ENCODE measurements at regions not wholly inside any gene's neighbourhood (a gene's known extent, or its start where the extent isn't known, plus 50 kb on each side); places are given as distances from the start of the nearest gene placed in this dataset.
"Not testable (repeated sequence)": the region's sequence is repeated elsewhere in the genome, so short reads cannot be mapped to it uniquely, and the experiment has no call there.

DNA sequence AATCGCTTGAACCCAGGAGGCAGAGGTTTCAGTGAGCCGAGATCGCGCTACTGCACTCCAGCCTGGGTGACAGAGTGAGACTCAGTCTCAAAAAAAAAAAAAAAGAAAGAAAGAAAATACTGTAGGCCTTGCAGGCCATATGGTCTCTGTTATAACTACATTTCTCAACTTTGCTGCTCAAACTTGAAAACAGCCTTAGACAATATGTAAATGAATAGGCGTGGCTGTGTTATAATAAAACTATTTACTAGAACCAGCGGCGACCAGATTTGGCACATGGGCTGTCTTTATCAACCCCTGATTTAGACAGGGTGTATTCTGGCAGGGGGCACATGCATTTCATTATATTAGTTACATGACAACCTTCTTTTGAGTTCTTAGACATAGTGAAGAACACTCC lies 130.0 kb downstream of the C9orf152 start:
- in situ Hi-C loops (cut with HindIII; ENCODE audit: low sequenced_read_pairs), result no loop called here

DNA sequence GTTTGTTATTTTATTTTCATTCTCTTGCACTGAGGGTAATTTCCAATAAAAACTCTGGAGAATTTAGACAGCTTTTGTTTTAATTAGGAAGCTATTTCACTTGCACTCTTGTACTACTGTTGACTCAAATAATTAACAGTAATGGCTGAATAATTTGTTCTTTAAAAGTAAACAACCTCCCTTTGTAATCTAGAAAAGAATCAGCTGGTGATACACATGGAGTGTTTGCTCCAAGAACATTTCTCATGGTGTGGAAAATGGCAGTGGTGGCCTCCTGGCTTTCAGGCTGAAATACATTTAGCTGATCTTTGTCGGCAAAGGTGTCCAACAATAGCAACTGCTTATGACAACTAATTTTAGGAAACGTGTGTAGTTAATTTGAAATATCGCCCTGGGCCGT lies 129.4 kb downstream of the C9orf152 start:
- in situ Hi-C loops (cut with HindIII; ENCODE audit: low sequenced_read_pairs), result no loop called here

DNA sequence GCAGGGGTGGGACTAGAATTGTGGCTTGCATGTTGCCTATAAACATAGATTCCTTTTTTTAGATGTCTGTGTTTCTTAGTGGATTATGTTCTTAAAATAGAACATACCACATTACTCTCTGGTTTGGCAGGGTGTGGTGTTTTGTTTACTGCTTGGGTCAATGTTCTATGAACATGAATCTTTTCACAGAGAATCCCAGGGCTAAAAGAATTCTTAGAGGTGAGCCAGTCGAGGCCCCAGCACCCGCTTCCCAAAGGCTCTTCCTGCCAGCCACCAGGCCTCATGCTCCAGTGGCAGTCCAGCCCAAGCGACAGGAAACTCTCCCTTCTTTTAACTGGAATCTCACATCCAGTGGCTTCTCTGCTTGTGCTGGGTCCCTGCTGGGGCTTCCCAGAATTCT lies 126.6 kb downstream of the C9orf152 start:
- in situ Hi-C loops (cut with HindIII; ENCODE audit: low sequenced_read_pairs), result no loop called here

DNA sequence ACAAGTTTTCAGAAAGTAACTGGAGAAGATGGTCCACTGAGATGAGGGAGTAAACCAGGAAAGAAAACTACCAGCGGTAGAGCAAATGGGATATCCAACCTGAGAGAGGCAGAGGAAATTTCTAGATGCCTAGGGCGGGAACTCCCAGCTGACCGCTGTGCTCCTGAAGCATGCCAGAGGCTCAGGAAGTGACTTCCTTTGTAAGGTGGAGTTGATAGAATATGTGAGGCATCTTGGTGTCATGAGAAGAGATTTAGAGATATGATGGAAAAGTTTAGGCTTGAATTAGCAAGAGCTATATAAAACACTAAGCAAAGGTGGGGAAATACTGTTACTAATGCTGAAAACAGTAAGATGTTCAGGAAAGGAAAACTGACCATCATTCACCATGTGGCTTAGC lies 124.1 kb downstream of the C9orf152 start:
- in situ Hi-C loops (cut with HindIII; ENCODE audit: low sequenced_read_pairs), result no loop called here

DNA sequence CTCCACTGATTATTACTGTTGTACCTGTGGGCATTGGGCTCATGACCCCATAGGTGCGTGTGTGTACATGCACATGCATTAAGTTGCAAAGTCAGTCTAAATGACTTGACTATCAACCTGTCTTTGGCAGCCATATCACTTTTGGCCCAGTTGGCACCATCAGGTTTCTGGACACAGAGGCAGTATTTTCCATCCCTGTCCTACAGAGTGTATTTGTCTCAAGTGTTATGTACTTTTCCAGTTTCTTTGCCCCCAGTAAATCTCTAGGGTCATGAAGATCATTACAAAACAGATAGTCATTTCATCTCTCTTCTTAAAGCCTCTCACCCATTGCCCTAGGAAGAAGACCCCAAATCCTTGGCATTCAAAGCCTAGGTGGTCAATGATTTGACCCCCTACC lies 121.4 kb downstream of the C9orf152 start:
- in situ Hi-C loops (cut with HindIII; ENCODE audit: low sequenced_read_pairs), result no loop called here

DNA sequence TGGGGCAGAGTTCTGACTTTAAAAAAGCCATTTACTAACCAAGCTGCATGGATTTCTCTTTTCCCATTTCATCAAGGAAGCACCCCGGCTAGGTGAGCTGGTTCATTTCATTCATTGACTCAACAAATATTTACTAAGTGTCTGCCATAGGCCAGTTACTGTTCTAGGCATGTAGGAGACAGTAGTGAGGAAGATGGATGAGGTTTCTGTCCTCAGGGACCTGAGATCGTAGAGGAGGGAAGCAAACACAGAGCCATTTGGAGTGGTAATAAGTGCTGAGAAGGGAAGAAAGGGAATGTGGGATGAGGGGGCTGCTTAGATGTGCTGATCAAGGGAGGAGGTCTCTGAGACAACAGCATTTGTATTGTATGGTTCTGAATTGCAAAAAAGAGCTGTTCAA lies 120.4 kb downstream of the C9orf152 start:
- in situ Hi-C loops (cut with HindIII; ENCODE audit: low sequenced_read_pairs), result no loop called here

DNA sequence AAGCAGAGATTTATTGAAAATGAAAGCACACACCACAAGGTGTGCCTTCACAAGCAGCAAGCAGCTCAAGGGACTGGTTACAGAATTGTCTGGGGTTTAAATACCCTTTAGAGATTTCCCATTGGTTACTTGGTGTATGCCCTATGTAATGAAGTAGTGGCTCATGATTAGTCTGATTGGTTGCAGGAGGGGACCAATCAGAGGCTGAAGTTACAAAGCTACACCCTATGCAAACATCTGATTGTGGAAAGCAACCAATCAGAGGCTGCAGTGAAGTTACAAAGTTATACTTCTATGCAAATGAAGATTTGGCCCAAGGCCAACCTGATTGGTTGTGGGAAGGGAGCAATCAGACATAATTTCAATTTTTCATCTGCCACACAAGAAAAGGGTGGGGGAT lies 119.9 kb downstream of the C9orf152 start:
- in situ Hi-C loops (cut with HindIII; ENCODE audit: low sequenced_read_pairs), result no loop called here

DNA sequence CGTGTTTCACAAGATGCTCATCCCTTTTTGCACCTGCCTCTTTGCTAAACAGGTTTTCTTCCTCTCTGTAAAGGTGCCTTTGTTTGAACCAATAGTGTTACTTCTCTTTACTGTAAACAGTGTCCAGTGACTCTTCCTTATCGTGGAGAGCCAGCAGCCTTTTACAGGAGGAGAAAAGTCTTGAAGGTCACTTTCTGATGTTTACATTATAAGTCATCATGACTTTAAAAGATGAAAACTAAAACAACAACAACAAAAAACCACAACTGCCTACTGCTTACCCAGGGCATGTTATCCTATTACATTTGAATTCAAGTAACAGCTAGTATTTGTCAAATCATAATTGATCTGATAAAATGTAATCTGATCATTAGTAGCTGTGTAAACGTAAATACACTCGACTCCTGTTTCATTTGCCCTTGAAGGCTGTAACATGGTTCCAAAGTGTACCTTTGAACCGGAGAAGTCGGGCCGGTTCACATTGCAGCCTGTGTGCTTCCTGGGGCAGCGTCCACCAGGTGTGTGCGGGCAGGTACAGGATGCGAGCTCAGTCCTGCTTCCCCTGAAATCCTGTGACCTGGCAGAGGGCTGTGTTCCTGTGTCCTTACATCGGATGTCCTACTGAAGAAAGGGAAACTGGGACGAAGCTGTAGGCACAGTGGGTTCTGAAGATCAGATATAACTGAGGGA lies 118.1 kb downstream of the C9orf152 start:
- in situ Hi-C loops (cut with HindIII; ENCODE audit: low sequenced_read_pairs), result no loop called here

DNA sequence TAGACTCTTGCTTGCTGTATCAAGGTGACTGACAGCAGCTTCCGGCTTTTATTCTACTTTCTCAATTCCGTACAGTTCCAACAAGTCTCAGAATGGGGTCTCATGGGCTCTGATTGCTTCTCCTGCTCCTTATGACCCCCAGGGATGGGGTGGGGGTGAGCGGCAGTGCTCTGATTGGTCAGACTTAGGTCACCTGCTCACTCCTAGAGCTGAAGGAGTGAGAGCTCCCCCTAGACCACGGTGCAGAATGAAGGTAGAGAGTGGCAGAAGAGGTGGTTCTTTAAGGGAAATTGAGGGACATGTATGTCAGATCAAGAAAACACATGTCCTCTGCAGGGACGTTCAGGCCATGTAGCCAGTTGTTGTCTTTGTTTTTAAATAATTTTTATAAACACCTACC lies 115.2 kb downstream of the C9orf152 start:
- in situ Hi-C loops (cut with HindIII; ENCODE audit: low sequenced_read_pairs), result no loop called here

DNA sequence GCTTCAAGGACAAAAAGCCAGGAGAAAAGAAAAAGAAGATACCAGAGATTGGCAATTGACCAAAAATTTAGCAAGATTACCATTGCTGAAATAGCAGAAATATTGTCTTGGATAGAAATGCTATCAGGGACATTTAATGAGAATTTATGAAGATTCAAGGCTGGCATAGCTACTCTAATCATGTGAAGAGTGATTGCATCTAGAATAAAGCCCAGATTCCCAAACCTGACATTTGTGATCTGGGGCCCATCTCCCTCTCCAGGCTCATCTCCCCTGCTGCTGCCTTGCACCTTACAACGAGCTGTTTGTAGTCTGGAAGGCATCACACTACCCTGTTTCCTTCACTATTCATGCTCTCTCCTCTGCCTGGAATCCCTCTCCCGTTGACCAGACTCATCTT lies 114.5 kb downstream of the C9orf152 start:
- in situ Hi-C loops (cut with HindIII; ENCODE audit: low sequenced_read_pairs), result no loop called here

DNA sequence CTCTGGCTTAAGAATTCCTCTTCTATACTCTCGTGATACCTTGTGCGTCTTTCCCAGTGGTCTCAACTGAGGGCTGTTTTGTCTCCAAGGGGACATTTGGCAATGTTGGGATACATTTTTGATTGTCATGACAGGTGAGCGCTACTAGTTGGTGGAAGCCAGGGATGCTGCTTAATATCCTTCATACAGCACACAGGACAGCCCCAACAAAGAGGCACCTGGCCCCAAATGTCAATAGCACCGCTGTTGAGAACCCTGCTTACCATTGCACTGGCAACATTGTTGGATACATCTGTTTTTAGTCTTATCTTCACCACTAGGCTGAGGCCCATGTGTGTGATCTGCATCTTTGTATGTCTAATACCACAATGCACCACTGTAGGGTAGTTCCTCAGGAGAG lies 114.1 kb downstream of the C9orf152 start:
- in situ Hi-C loops (cut with HindIII; ENCODE audit: low sequenced_read_pairs), result no loop called here

DNA sequence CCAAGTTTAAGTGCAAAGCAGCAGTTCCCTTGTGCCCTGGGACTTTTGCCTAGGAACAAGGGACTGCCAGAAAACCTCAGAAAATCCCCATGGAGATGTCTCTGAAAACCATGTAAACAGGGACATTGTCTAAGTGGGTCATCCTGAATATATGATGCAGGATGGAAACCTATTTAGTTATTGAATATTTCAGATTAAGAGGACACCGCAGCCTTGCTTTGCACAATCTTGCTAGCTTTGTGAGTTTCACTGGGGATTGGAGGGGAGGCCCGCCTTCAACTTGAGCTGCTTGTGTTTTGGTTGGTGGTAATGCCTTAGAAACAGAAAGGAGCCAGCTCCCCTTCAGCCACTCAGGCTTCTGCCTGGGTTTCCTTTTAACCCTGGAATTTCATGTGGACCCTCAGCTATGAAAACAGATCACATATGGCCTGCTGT lies 112.8 kb downstream of the C9orf152 start:
- in situ Hi-C loops (cut with HindIII; ENCODE audit: low sequenced_read_pairs), result no loop called here

DNA sequence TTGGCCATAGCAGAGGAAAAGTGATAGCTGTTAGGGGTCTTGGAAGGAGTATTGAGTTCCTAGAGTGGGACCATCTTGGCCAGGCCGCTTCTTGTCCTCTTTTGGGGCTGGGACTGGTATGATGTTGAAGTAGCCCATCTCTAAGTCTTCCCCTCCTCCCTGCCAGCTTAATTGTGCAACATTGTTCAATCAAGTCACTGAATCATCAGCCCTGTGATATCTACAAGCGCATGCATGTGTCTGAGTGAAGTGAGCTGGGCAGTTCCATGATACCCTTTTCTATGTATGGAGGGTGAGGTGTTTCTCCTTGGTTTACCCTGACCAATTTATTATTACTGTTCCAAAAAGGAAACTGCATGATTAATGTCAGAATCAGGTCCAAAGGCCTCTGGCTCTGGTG lies 112.2 kb downstream of the C9orf152 start:
- in situ Hi-C loops (cut with HindIII; ENCODE audit: low sequenced_read_pairs), result no loop called here

DNA sequence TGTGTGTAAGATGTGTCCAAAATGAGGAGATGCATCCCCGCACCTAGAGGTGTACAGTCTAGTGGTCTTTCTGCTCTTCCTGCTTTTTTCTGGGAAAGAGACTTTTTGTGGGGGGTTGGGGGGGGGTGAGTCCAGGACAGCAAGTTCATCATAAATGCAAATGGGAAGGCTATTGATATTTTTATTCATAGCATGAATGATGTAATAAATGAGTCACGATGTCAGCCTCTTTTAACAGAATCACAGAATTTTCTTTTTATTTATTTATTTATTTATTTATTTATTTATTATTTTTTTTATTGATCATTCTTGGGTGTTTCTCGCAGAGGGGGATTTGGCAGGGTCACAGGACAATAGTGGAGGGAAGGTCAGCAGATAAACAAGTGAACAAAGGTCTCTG lies 111.3 kb downstream of the C9orf152 start:
- in situ Hi-C loops (cut with HindIII; ENCODE audit: low sequenced_read_pairs), result not testable (repeated sequence)

DNA sequence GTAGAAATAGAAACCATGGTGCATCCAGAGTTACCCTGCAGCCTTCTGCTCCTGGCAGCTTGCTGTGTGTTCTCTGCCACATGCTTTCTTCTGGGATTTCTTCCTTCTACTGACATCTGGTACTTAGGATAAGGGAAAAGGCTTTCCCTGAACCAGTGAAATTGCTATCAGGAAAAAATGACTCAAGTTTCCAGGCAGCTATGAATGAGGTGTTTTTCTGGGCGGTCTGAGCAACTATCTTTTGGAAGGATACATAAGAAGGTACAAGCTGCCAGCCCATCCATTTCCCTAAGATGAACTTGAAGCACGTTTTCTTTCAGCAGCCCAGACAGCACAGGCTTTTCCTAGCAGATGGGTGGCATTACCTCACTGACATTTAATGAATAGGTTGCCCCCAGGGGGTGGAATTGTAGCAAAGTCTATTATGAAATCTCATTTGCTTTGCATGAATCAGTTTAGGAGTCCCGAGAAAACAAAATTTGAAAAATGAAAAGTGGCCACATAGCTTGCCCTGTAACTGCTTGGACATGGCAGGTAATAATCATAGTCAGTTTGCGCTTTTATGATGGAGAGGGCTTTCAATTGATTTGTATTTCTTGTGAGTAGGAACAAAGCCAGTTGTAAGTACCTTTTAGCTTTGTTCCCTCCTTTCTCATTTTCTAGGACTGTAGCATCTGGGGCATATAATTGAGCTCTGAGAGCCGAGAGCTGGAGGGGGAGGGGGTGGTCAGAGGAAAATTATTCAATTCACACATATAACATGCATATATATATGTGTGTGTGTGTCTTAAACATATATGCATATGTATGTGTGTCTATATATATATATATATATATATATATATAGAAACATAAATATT lies 108.5 kb downstream of the C9orf152 start:
- in situ Hi-C loops (cut with HindIII; ENCODE audit: low sequenced_read_pairs), result no loop called here

DNA sequence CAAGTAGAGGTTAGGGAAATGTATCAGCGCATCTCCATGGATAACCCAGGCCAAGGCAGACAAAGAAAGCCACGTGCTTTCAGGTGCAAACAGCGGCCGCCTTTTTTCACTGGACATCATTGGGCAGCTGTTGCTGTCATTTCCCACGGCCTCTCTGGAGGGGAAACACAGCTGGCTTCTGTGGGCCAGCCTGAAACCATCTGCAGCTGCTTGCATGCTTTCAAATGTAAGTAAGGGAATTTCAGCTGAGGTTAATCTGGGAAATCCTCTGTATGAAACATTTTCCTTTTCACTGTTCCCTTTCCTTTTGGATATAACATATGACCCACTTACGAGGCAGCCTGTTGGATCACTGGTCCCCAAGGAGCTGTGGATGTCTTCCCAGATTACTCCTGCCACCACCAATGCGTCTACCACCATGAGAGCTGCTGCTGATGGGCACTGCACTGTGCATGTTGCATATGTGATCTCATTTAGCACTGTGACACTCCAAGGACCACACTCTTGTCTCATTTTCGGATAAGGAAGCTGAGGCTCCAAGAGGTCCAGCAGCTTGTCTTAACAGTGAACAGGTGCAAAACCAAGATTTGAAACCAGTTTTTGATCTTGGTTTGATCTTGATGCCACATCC lies 106.3 kb downstream of the C9orf152 start:
- in situ Hi-C loops (cut with HindIII; ENCODE audit: low sequenced_read_pairs), result no loop called here

DNA sequence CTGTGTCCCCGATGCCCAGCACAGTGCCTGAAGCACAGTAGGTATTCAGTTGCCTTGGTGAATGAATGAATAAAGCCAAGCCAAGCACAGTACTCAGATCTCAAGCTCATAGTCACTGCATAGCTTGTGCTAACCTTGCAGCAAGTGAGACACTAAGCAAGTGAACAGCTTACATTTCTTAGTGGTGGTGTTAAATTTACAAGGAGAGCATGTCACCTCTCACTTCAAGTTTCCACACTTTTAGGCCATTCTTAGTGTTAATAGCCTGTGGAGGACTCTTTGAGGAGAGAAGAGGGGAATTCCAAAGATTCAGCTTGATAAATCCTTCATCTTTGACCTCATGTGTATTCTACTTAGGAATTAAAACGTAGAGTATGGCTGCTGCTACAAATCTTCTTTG lies 104.7 kb downstream of the C9orf152 start:
- in situ Hi-C loops (cut with HindIII; ENCODE audit: low sequenced_read_pairs), result no loop called here

DNA sequence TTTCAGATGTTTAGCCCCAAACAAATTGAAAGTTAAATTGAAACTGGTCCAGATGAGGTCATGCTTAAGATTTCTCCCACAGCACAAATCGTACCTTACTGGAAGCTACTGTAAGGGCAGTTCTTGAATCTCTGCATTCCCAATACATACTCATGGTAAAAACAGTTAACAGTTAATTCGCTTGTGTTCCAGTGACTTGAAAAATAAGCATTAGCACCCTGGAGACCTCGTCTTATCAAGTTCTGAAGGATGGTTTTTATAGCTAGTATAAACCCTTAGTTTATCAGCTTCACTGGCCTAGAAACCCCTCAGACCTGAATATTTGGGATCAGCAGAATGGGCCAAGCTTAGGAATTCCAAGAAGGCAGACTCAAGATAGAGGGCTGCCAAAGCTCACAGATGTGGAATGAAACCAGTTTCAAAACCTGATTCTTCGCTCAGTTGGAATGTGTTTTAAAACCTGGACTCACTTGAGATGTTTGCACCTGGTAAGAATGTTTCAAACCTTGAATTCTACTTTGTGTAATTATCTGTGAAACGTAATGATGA lies 103.6 kb downstream of the C9orf152 start:
- in situ Hi-C loops (cut with HindIII; ENCODE audit: low sequenced_read_pairs), result no loop called here

DNA sequence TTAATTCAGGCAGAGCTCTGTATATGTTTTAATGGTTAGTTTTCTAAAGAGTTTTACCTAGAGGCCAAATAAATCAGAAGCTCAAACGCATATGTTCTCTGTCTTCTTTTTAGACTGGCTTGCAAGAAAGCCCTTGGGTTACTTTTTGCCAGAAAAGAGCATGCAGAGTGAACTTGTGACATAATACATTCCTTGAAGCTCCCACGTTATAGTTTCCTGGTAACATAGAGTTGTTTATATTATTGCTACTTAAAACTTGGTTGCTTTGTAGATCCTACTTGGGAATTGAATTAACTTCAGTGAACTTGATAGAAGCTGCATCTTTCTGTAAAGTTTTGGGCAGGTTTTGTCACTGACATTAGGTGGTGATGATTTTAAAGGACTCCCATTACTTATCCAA lies 102.9 kb downstream of the C9orf152 start:
- in situ Hi-C loops (cut with HindIII; ENCODE audit: low sequenced_read_pairs), result no loop called here

DNA sequence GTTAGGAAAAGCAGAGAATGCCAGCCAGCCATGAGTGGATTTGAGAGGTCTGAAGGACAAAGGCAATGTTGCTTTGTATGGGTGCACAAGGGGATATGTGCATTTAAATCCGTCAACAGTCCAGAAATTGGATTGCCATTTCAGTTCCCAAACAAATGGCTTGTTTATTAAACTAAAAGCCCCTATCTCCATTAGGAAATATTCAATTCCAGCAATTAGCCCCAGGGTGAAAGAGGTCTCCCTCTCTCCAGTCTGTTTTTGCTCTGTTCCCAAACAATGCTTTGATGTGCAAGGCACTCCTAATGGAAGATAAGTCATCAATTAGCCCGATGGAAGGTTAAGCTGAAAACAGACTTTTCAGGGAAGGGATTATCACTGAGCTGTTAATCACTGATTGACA lies 101.3 kb downstream of the C9orf152 start:
- in situ Hi-C loops (cut with HindIII; ENCODE audit: low sequenced_read_pairs), result no loop called here

DNA sequence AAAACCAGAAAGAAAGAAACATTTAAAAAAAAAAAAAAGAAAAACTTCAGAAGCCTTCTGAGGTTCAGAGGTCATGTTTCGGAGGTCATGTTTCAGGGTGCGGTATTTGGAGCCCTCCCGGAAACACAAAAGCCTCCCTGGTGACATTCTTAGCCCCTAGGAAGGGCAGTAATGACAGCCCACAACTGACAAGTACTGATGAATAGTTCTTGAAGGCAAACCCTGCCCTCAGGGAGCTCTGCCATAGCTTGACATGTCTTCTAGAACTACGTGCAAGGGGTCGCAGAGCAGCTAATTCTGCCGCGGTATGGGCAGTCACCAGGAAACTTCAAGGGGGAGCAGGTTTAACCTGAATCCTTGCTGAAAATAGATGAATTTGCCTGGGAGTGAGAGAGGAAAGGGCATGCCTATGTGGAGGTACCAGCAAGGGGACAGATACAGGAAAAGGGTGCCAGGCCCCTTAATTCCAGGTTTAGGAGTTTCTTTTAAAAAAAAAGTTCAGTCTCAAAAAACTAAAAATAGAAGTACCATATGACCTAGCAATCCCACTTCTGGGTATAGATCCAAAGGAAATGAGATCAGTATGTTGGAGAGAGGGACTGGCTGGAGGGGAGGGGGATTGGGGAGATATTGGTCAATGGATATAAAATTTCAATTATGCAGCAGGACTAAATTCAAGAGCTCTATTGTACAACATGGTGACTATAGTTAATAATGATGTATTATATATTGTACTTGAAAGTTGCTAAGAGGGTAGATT lies 98.4 kb downstream of the C9orf152 start:
- in situ Hi-C loops (cut with HindIII; ENCODE audit: low sequenced_read_pairs), result no loop called here

All from DLD1 (cell line).